GM23338 (cell line): ENCODE measurements at regions not wholly inside any gene's neighbourhood (a gene's known extent, or its start where the extent isn't known, plus 50 kb on each side); places are given as distances from the start of the nearest gene placed in this dataset.
A peak's percentile ranks its signal among the peaks of the same experiment; 100 is the strongest.

Experiments
- ATAC-seq: fragments of 200-7000 bp; cut with Tn5 transposase; 3 replicates; pipeline ENCODE4 v1.9.1; 2020
- DNase-seq: peaks from one replicate; pipeline ENCODE4 v3.0.0-alpha.2; 2015; ENCODE audit warnings: low spot score
- H2AFZ ChIP-seq: fragments of 200-600 bp; sonication (generic); 2 replicates; pipeline ENCODE4 v1.8.0; 2016; ENCODE audit warnings: antibody characterized with exemption, mild to moderate bottlenecking, moderate library complexity
- H3F3A ChIP-seq: fragments of 200-600 bp; sonication (generic); replicated peaks from 2 replicates; pipeline ENCODE4 v1.8.0; 2017; ENCODE audit warnings: antibody characterized with exemption, mixed run types, low read depth
- H3K27ac ChIP-seq: fragments of 200-600 bp; sonication (generic); 2 replicates; pipeline ENCODE4 v1.6.1; 2016; ENCODE audit warnings: low read depth
- H3K27me3 ChIP-seq: fragments of 200-600 bp; sonication (generic); 2 replicates; pipeline ENCODE4 v1.8.0; 2016; ENCODE audit warnings: mild to moderate bottlenecking, mixed run types, moderate library complexity; ENCODE audit not compliant: insufficient read depth
- H3K36me3 ChIP-seq: fragments of 200-600 bp; sonication (generic); 2 replicates; pipeline ENCODE4 v1.8.0; 2016; ENCODE audit warnings: mild to moderate bottlenecking; ENCODE audit not compliant: insufficient read depth
- H3K4me1 ChIP-seq: fragments of 200-600 bp; sonication (generic); 2 replicates; pipeline ENCODE4 v1.8.0; 2016; ENCODE audit warnings: mild to moderate bottlenecking, moderate library complexity; ENCODE audit not compliant: insufficient read depth
- H3K4me2 ChIP-seq: fragments of 200-600 bp; sonication (generic); 2 replicates; pipeline ENCODE4 v1.7.1; 2017; ENCODE audit warnings: mixed run types
- H3K4me3 ChIP-seq: fragments of 200-600 bp; sonication (generic); 2 replicates; pipeline ENCODE4 v1.6.1; 2016; ENCODE audit warnings: mixed run types
- H3K79me2 ChIP-seq: fragments of 200-600 bp; sonication (generic); replicated peaks from 2 replicates; pipeline ENCODE4 v1.8.0; 2017; ENCODE audit warnings: mild to moderate bottlenecking; ENCODE audit not compliant: insufficient read depth
- H3K9me2 ChIP-seq: fragments of 200-600 bp; sonication (generic); 2 replicates; pipeline ENCODE4 v1.8.0; 2017; ENCODE audit not compliant: insufficient read depth
- H4K20me1 ChIP-seq: fragments of 200-600 bp; sonication (generic); replicated peaks from 2 replicates; pipeline ENCODE4 v1.8.0; 2017; ENCODE audit warnings: mild to moderate bottlenecking; ENCODE audit not compliant: insufficient read depth
- H3K27ac Mint-ChIP-seq: 2 replicates; pipeline ENCODE4 v1.8.0; 2020; ENCODE audit warnings: inconsistent platforms, mild to moderate bottlenecking, moderate library complexity, mixed read lengths
- H3K27me3 Mint-ChIP-seq: 3 replicates; pipeline ENCODE4 v1.8.0; 2022; ENCODE audit warnings: low read depth, mild to moderate bottlenecking, moderate library complexity, mixed read lengths, inconsistent platforms; ENCODE audit not compliant: insufficient read depth, poor library complexity
- H3K36me3 Mint-ChIP-seq: 3 replicates; pipeline ENCODE4 v1.8.0; 2021; ENCODE audit warnings: low read depth, mild to moderate bottlenecking, inconsistent platforms, moderate library complexity, mixed read lengths
- H3K4me1 Mint-ChIP-seq: 3 replicates; pipeline ENCODE4 v1.8.0; 2020; ENCODE audit warnings: mild to moderate bottlenecking, inconsistent platforms, mixed read lengths
- H3K4me3 Mint-ChIP-seq: 3 replicates; pipeline ENCODE4 v1.8.0; 2021; ENCODE audit warnings: moderate library complexity, mild to moderate bottlenecking, inconsistent platforms, mixed read lengths
- H3K9me3 Mint-ChIP-seq: 3 replicates; pipeline ENCODE4 v1.8.0; 2020; ENCODE audit warnings: moderate library complexity, mild to moderate bottlenecking, inconsistent platforms, mixed read lengths
- POLR2AphosphoS5 ChIP-seq: IDR thresholded peaks from 2 replicates; pipeline ENCODE4 v1.6.1; 2016; ENCODE audit warnings: antibody characterized with exemption, low read depth
- TF ChIP-seq, protein P1 (sequence below): fragments of 250-450 bp; sonication (Bioruptor Pico); IDR thresholded peaks from 2 replicates; pipeline ENCODE4 v1.5.0; 2020; ENCODE audit warnings: mild to moderate bottlenecking, moderate library complexity

DNA sequence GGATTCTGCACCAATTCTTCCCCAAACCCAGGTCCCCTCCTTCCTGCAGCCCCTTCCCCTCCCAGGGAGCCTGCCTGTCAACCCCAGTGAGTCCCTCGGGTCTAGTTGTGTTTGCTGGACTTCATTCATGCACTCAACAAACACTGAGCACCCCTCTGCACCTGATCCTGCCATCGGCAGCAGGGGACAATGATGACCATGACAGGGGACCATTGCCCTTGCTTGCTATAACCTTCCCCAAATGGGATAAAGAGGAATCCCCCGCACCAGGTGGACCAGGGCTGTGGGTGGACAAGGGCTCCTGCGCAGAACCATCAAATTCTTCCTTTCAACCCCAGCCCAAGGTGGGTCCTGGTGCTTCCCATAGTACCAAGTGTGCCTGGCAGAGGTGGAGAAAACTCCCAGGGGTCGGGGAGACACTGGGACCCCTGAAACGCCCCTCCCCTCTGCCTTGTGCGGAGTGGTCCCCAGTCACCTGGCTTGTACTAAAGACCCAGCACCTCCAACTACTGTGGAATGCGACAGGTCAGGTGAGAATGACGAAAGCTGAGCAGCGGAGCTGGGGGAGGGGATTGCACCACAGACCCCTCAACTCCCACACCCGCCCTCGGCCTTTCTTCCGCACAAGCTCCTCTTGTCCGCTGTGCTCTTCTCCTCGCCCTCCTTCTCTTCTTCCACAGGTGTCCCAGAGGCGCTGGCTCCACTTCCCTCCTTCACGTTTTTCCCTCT is 119.9 kb upstream of the ZNF217 start (continued):
- TF ChIP-seq, protein P1, sequence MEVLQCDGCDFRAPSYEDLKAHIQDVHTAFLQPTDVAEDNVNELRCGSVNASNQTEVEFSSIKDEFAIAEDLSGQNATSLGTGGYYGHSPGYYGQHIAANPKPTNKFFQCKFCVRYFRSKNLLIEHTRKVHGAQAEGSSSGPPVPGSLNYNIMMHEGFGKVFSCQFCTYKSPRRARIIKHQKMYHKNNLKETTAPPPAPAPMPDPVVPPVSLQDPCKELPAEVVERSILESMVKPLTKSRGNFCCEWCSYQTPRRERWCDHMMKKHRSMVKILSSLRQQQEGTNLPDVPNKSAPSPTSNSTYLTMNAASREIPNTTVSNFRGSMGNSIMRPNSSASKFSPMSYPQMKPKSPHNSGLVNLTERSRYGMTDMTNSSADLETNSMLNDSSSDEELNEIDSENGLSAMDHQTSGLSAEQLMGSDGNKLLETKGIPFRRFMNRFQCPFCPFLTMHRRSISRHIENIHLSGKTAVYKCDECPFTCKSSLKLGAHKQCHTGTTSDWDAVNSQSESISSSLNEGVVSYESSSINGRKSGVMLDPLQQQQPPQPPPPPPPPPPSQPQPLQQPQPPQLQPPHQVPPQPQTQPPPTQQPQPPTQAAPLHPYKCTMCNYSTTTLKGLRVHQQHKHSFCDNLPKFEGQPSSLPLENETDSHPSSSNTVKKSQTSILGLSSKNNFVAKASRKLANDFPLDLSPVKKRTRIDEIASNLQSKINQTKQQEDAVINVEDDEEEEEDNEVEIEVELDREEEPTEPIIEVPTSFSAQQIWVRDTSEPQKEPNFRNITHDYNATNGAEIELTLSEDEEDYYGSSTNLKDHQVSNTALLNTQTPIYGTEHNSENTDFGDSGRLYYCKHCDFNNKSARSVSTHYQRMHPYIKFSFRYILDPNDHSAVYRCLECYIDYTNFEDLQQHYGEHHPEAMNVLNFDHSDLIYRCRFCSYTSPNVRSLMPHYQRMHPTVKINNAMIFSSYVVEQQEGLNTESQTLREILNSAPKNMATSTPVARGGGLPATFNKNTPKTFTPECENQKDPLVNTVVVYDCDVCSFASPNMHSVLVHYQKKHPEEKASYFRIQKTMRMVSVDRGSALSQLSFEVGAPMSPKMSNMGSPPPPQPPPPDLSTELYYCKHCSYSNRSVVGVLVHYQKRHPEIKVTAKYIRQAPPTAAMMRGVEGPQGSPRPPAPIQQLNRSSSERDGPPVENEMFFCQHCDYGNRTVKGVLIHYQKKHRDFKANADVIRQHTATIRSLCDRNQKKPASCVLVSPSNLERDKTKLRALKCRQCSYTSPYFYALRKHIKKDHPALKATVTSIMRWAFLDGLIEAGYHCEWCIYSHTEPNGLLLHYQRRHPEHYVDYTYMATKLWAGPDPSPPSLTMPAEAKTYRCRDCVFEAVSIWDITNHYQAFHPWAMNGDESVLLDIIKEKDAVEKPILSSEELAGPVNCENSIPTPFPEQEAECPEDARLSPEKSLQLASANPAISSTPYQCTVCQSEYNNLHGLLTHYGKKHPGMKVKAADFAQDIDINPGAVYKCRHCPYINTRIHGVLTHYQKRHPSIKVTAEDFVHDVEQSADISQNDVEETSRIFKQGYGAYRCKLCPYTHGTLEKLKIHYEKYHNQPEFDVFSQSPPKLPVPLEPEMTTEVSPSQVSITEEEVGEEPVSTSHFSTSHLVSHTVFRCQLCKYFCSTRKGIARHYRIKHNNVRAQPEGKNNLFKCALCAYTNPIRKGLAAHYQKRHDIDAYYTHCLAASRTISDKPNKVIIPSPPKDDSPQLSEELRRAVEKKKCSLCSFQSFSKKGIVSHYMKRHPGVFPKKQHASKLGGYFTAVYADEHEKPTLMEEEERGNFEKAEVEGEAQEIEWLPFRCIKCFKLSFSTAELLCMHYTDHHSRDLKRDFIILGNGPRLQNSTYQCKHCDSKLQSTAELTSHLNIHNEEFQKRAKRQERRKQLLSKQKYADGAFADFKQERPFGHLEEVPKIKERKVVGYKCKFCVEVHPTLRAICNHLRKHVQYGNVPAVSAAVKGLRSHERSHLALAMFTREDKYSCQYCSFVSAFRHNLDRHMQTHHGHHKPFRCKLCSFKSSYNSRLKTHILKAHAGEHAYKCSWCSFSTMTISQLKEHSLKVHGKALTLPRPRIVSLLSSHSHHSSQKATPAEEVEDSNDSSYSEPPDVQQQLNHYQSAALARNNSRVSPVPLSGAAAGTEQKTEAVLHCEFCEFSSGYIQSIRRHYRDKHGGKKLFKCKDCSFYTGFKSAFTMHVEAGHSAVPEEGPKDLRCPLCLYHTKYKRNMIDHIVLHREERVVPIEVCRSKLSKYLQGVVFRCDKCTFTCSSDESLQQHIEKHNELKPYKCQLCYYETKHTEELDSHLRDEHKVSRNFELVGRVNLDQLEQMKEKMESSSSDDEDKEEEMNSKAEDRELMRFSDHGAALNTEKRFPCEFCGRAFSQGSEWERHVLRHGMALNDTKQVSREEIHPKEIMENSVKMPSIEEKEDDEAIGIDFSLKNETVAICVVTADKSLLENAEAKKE (CRISPR knock-in tag) = no peak

DNA sequence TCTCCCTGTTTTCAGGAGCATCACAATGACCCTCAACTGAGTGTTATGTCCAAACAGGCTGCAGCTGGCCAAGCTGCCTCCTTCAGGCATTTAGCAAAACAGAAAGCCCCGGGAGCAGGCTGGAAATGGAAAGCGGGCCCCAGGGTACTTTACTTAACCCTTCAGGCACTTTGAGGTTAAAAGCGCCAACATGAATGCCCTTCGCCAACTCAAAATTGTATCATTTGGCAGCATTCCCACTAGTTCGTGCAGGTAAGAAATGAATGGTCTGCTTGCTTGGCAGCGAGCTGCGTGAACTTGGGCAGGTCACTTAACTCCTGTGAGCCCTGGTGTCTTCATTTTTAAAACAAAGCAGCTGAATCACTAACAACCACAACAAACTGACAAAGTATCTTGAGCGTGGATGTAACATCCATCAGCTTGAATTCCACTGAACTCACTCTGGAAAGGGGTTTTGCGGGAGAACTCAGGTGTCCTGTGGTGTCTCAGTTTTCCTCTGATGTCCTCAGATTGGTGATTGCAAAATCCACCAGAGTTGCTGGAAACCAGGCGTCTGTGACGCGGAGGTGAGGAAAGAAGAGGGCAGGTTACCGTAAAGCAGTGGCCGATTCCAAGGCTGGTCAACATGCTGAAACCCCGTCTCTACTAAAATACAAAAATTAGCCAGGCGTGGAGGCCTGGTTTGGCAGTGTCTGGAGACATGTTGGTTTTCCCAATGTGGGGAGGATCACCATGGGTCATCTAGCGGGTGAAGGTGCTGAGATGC is 118.8 kb upstream of the ZNF217 start:
- no peaks in the 10 kb centered on the region for H3K36me3 Mint-ChIP-seq
- H3K27ac Mint-ChIP-seq = peak overlapping the region; percentile 65
- DNase-seq (peak; percentile 72), ATAC-seq (peak; percentile 57)
- Histone ChIP-seq H4K20me1 (no peaks in the 10 kb centered on the region), H3K4me3 (no peak overlapping the region), H3K9me2 (no peaks in the 10 kb centered on the region), H3K27me3 (no peaks in the 10 kb centered on the region), H3K27ac (peak overlapping the region; percentile 40; the same call in 1 of the 2 replicates), H3K79me2 (no peaks in the 10 kb centered on the region), H3K4me2 (peak overlapping the region; percentile 50; the same call in 1 of the 2 replicates), H3K36me3 (no peaks in the 10 kb centered on the region), H3K4me1 (peaks cover 41% of the 10 kb centered on the region), H2AFZ (peak overlapping the region; percentile 30), H3F3A (peaks cover 13% of the 10 kb centered on the region)
- H3K27me3 Mint-ChIP-seq = peaks cover 23% of the 10 kb centered on the region
- no peaks in the 10 kb centered on the region for H3K9me3 Mint-ChIP-seq
- no peak overlapping the region for H3K4me3 Mint-ChIP-seq
- H3K4me1 Mint-ChIP-seq = peaks cover 36% of the 10 kb centered on the region
- no peak for TF ChIP-seq POLR2AphosphoS5
